GM06990 (cell line): ENCODE measurements at regions not wholly inside any gene's neighbourhood (a gene's known extent, or its start where the extent isn't known, plus 50 kb on each side); places are given as distances from the start of the nearest gene placed in this dataset.

ENCODE experiments used
- DNase-seq: peaks from one replicate; pipeline ENCODE4 v3.0.0-alpha.2; 2011; ENCODE audit not compliant: insufficient read length; ENCODE audit errors: extremely low read depth
- H3K27me3 ChIP-seq: replicated peaks from 2 replicates; pipeline ENCODE4 v1.6.0; 2011; ENCODE audit warnings: low read length; ENCODE audit not compliant: control insufficient read depth, insufficient read depth
- H3K36me3 ChIP-seq: 2 replicates; pipeline ENCODE4 v1.5.1; 2011; ENCODE audit warnings: low read length; ENCODE audit not compliant: control insufficient read depth, insufficient read depth
- H3K4me3 ChIP-seq: replicated peaks from 2 replicates; pipeline ENCODE4 v1.5.1; 2011; ENCODE audit warnings: low read depth, mild to moderate bottlenecking, control low read depth, low read length
- TF ChIP-seq, protein P1 (sequence below): IDR thresholded peaks from 2 replicates; pipeline ENCODE4 v1.5.1; 2011; ENCODE audit warnings: low read length, control low read depth, mild to moderate bottlenecking, inconsistent platforms; ENCODE audit not compliant: insufficient read depth, poor library complexity, severe bottlenecking

DNA sequence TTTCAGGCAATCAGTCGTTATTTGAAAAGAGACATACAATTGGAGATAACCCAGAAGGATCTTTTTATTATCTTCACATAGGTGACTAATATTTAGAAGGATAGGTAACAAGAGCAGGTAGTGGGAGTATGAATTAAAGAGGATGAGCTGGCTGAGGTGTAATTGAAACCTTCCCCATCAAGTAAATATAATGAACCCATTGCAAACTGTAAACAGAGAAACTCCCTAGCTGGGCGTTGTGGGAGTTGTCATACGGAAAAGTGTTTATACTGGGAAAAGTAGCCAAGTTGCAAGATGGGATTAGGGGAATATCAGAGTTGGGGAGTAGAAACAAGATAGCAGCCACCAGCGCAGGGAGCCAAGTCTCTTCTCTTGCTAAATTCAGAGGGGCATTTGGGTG, 448.4 kb downstream of the COG6 start:
- no peak for DNase-seq
- peaks cover 1% of the 10 kb centered on the region; the same call in 1 of the 2 replicates for H3K27me3 ChIP-seq
- TF ChIP-seq, protein P1, sequence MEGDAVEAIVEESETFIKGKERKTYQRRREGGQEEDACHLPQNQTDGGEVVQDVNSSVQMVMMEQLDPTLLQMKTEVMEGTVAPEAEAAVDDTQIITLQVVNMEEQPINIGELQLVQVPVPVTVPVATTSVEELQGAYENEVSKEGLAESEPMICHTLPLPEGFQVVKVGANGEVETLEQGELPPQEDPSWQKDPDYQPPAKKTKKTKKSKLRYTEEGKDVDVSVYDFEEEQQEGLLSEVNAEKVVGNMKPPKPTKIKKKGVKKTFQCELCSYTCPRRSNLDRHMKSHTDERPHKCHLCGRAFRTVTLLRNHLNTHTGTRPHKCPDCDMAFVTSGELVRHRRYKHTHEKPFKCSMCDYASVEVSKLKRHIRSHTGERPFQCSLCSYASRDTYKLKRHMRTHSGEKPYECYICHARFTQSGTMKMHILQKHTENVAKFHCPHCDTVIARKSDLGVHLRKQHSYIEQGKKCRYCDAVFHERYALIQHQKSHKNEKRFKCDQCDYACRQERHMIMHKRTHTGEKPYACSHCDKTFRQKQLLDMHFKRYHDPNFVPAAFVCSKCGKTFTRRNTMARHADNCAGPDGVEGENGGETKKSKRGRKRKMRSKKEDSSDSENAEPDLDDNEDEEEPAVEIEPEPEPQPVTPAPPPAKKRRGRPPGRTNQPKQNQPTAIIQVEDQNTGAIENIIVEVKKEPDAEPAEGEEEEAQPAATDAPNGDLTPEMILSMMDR: no peak
- H3K4me3 ChIP-seq: no peak overlapping the region
- H3K36me3 ChIP-seq: no peaks in the 10 kb centered on the region

DNA sequence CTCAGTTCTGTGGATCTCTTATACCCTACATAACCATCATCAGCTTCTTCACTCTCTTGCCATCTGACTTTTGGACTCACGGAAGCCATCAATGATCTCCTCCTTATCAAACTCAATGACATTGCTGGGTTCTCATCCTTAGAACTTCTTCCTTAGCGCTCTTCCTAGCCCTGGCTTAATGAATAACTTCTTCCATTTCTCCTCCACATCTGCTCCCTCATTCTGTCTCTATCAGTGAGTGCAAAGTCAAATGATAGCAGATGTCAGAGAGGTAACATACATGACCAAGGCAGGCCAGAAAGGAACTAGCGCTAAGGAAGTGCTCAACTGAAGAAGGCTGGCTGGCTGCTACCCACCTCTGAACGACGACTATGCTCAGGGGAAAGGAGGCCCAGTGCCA, 449.8 kb downstream of the COG6 start:
- no peaks in the 10 kb centered on the region for H3K36me3 ChIP-seq
- TF ChIP-seq, protein P1: no peak
- H3K27me3 ChIP-seq: peaks cover 1% of the 10 kb centered on the region; the same call in 1 of the 2 replicates
- no peak for DNase-seq
- H3K4me3 ChIP-seq: no peak overlapping the region

DNA sequence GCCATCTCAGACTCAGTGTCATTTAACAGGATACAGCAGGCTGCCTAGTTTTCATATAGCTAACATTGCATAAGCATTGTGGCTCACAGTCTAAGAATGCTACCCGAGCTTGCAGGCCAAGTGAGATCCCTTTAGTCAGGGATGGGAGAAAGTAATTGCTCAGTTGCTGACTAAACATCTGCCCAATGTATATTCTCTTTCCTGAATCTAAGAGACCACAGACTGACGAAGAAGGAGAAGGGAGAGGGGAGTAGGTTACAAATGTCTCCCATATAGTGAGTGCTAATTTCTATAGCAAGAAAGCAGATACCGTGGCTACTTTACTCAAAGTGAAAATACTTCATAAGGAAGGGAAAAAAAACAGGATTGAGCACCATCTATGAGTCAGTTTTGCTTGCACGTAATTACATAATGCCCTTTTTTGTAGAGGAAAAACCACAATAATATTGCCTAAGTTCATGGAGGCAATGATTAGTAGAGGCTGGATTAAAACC, 453.9 kb downstream of the COG6 start:
- TF ChIP-seq, protein P1: no peak
- no peaks in the 10 kb centered on the region; the same call in 1 of the 2 replicates for H3K27me3 ChIP-seq
- H3K4me3 ChIP-seq: no peak overlapping the region
- DNase-seq: no peak
- H3K36me3 ChIP-seq: no peaks in the 10 kb centered on the region

DNA sequence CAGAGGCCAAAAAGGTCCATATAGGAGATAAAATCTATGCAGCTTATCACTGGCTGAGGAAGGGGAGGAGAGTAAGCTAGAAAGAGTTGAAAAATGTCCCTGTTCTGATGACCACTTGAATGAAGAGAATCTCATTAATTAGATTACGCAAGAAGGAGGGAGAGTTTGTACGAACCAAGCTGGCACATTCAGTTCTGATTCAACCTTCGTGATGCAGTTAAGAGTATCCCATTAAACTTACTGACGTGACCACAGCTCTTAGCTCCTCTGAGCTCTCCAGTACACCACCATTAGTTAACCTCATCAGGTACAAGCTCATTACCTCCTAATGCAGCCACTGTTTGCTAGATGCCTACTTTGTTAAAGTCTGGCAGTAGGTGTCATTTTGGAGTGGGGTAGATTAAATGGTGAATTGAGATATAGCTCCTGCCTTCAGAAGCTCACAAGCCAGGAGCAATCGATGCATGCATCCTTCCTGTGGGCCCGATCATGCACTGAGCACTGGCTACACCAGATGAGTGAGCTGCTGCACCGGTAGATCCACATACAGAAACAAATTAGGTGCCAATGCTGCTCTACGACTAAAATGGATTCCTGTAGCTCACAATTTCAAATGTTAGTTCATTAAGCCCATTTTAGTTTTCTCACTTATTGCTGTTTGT, 458.3 kb downstream of the COG6 start:
- no peak for DNase-seq
- H3K27me3 ChIP-seq: no peaks in the 10 kb centered on the region
- H3K4me3 ChIP-seq: no peak overlapping the region
- TF ChIP-seq, protein P1: no peak
- no peaks in the 10 kb centered on the region for H3K36me3 ChIP-seq

DNA sequence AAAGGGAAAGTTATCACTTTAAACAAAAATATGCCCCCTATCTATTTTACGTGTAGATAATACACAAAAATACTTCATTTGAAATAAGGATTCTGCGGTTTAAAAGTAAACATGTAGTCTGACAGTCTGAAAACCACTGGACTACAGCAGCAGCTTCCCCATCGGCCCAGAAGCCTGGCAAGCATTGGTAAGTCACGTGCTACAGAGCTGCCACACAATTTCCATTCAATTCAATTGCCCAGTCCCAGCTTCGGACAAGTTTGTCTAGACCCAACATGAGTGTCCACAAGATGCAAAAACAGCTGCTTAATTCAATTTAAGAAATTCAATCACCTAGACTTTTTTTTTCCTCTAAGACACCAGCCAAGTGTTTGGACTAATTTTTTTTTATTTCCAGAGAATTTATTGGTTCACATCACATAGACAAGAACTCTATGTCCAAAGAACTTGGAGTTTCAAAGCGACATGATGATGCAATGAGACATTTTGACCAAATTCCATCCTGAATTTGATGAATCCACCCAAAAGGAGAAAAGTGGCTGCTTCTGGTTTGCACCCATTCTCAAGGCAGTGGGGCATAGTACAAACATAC, 458.9 kb downstream of the COG6 start:
- Histone ChIP-seq H3K4me3 (no peak overlapping the region), H3K27me3 (no peaks in the 10 kb centered on the region), H3K36me3 (no peaks in the 10 kb centered on the region)
- no peak for DNase-seq
- TF ChIP-seq, protein P1: no peak
